Neural cell (in vitro differentiated cells): ENCODE measurements at regions not wholly inside any gene's neighbourhood (a gene's known extent, or its start where the extent isn't known, plus 50 kb on each side); places are given as distances from the start of the nearest gene placed in this dataset.

Experiments
- H2AFZ ChIP-seq: fragments of 200-600, 300-800 bp; sonication (generic), shearing (Covaris generic); 2 replicates; pipeline ENCODE4 v1.6.0; 2014; ENCODE audit warnings: low read depth, mild to moderate bottlenecking, antibody characterized with exemption, low read length, moderate library complexity
- H3F3A ChIP-seq: fragments of 200-600 bp; shearing (Covaris generic); 2 replicates; pipeline ENCODE4 v1.6.1; 2016; ENCODE audit warnings: mild to moderate bottlenecking, moderate library complexity, mixed read lengths, antibody characterized with exemption, low read length; ENCODE audit not compliant: insufficient read depth, poor library complexity, severe bottlenecking
- H3K27ac ChIP-seq: fragments of 200-600, 300-800 bp; sonication (generic), shearing (Covaris generic); 2 replicates; pipeline ENCODE4 v1.5.1; 2014; ENCODE audit warnings: mild to moderate bottlenecking, low read length, moderate library complexity
- H3K27me3 ChIP-seq: fragments of 300-800, 200-600 bp; sonication (generic), shearing (Covaris generic); 2 replicates; pipeline ENCODE4 v1.6.0; 2014; ENCODE audit warnings: mild to moderate bottlenecking, low read depth, low read length, moderate library complexity; ENCODE audit not compliant: insufficient read depth
- H3K36me3 ChIP-seq: fragments of 300-800, 200-600 bp; sonication (generic), shearing (Covaris generic); 2 replicates; pipeline ENCODE4 v1.5.1; 2014; ENCODE audit warnings: mild to moderate bottlenecking, antibody characterized with exemption, low read length, moderate library complexity; ENCODE audit not compliant: insufficient read depth
- H3K4me2 ChIP-seq: fragments of 300-800, 200-600 bp; sonication (generic), shearing (Covaris generic); 2 replicates; pipeline ENCODE4 v1.6.0; 2014; ENCODE audit warnings: mild to moderate bottlenecking, low read length
- H3K4me3 ChIP-seq: fragments of 300-800, 200-600 bp; sonication (generic), shearing (Covaris generic); 2 replicates; pipeline ENCODE4 v1.5.1; 2014; ENCODE audit warnings: mild to moderate bottlenecking, low read length, moderate library complexity
- H3K79me2 ChIP-seq: fragments of 200-600 bp; shearing (Covaris generic); replicated peaks from 2 replicates; pipeline ENCODE4 v1.6.0; 2014; ENCODE audit warnings: mild to moderate bottlenecking, low read length, moderate library complexity; ENCODE audit not compliant: insufficient read depth
- H3K9ac ChIP-seq: fragments of 300-800, 200-600 bp; sonication (generic), shearing (Covaris generic); 2 replicates; pipeline ENCODE4 v1.6.1; 2016; ENCODE audit warnings: mild to moderate bottlenecking, low read length, mixed read lengths
- H3K9me2 ChIP-seq: fragments of 200-600 bp; shearing (Covaris generic); 2 replicates; pipeline ENCODE4 v1.6.1; 2016; ENCODE audit warnings: mild to moderate bottlenecking, low read length, mixed read lengths; ENCODE audit not compliant: insufficient read depth
- H3K9me3 ChIP-seq: fragments of 200-600, 300-800 bp; sonication (generic), shearing (Covaris generic); 2 replicates; pipeline ENCODE4 v1.6.1; 2016; ENCODE audit warnings: mild to moderate bottlenecking, mixed run types, low read length, moderate library complexity, mixed read lengths
- H4K20me1 ChIP-seq: fragments of 200-600 bp; shearing (Covaris generic); 2 replicates; pipeline ENCODE4 v1.6.1; 2016; ENCODE audit warnings: mild to moderate bottlenecking, mixed run types; ENCODE audit not compliant: insufficient read depth
- EP300 ChIP-seq: fragments of 450-650 bp; conservative IDR thresholded peaks from 2 replicates; pipeline ENCODE4 v1.6.1; 2014; ENCODE audit warnings: antibody characterized with exemption, mild to moderate bottlenecking, moderate library complexity; ENCODE audit not compliant: poor library complexity, severe bottlenecking
- EZH2 ChIP-seq: fragments of 200-600, 300-800 bp; shearing (Covaris generic), sonication (generic); IDR thresholded peaks from 2 replicates; pipeline ENCODE4 v1.6.1; 2014; ENCODE audit warnings: antibody characterized with exemption, low read length, borderline replicate concordance, mild to moderate bottlenecking; ENCODE audit not compliant: insufficient read depth, poor library complexity, severe bottlenecking
- MXI1 ChIP-seq: fragments of 450-650 bp; conservative IDR thresholded peaks from 2 replicates; pipeline ENCODE4 v1.6.1; 2014; ENCODE audit warnings: antibody characterized with exemption, mild to moderate bottlenecking; ENCODE audit not compliant: poor library complexity, severe bottlenecking
- POLR2AphosphoS5 ChIP-seq: IDR thresholded peaks from 2 replicates; pipeline ENCODE4 v1.6.1; 2012
- RAD21 ChIP-seq: fragments of 450-650 bp; conservative IDR thresholded peaks from 2 replicates; pipeline ENCODE4 v1.6.1; 2014; ENCODE audit warnings: antibody characterized with exemption, mild to moderate bottlenecking, moderate library complexity
- SMC3 ChIP-seq: fragments of 450-650 bp; conservative IDR thresholded peaks from 2 replicates; pipeline ENCODE4 v1.6.1; 2014; ENCODE audit warnings: antibody characterized with exemption, mild to moderate bottlenecking, moderate library complexity; ENCODE audit not compliant: poor library complexity
- TAF1 ChIP-seq: IDR thresholded peaks from 2 replicates; pipeline ENCODE4 v1.6.1; 2012; ENCODE audit warnings: low read depth
- TF ChIP-seq, protein P1 (sequence below): fragments of 450-650 bp; IDR thresholded peaks from 2 replicates; pipeline ENCODE4 v1.5.1; 2014; ENCODE audit warnings: antibody characterized with exemption, mild to moderate bottlenecking, moderate library complexity; ENCODE audit not compliant: poor library complexity, severe bottlenecking
- TF ChIP-seq, protein P2 (sequence below): IDR thresholded peaks from 2 replicates; pipeline ENCODE4 v1.6.1; 2012; ENCODE audit warnings: borderline replicate concordance

DNA sequence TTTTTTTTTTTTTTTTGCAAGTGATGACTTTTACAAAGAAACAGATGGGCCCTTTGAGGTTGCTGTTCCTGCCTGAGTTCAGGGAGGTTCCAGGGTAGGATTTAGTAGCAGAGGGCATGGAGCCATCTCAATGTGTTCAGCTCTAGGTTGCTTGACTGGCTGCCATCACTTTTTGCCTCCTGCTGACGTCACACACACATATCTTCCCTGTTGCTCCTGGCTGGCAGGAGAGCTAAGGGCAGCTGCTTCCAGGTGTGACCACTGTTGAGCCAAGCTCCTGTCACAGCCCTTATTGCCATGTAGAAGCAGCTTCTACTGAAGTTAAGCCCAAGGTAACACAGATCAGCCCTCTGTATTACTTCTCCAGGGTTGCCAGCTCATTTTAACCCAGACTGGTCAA is 394.2 kb upstream of the SPRED2 start:
- no peaks in the 10 kb centered on the region for H3K36me3 ChIP-seq
- no peak for TF ChIP-seq POLR2AphosphoS5
- no peak for TF ChIP-seq RAD21
- TF ChIP-seq, protein P1, sequence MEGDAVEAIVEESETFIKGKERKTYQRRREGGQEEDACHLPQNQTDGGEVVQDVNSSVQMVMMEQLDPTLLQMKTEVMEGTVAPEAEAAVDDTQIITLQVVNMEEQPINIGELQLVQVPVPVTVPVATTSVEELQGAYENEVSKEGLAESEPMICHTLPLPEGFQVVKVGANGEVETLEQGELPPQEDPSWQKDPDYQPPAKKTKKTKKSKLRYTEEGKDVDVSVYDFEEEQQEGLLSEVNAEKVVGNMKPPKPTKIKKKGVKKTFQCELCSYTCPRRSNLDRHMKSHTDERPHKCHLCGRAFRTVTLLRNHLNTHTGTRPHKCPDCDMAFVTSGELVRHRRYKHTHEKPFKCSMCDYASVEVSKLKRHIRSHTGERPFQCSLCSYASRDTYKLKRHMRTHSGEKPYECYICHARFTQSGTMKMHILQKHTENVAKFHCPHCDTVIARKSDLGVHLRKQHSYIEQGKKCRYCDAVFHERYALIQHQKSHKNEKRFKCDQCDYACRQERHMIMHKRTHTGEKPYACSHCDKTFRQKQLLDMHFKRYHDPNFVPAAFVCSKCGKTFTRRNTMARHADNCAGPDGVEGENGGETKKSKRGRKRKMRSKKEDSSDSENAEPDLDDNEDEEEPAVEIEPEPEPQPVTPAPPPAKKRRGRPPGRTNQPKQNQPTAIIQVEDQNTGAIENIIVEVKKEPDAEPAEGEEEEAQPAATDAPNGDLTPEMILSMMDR = no peak
- TF ChIP-seq, protein P2, sequence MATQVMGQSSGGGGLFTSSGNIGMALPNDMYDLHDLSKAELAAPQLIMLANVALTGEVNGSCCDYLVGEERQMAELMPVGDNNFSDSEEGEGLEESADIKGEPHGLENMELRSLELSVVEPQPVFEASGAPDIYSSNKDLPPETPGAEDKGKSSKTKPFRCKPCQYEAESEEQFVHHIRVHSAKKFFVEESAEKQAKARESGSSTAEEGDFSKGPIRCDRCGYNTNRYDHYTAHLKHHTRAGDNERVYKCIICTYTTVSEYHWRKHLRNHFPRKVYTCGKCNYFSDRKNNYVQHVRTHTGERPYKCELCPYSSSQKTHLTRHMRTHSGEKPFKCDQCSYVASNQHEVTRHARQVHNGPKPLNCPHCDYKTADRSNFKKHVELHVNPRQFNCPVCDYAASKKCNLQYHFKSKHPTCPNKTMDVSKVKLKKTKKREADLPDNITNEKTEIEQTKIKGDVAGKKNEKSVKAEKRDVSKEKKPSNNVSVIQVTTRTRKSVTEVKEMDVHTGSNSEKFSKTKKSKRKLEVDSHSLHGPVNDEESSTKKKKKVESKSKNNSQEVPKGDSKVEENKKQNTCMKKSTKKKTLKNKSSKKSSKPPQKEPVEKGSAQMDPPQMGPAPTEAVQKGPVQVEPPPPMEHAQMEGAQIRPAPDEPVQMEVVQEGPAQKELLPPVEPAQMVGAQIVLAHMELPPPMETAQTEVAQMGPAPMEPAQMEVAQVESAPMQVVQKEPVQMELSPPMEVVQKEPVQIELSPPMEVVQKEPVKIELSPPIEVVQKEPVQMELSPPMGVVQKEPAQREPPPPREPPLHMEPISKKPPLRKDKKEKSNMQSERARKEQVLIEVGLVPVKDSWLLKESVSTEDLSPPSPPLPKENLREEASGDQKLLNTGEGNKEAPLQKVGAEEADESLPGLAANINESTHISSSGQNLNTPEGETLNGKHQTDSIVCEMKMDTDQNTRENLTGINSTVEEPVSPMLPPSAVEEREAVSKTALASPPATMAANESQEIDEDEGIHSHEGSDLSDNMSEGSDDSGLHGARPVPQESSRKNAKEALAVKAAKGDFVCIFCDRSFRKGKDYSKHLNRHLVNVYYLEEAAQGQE = no peak
- TF ChIP-seq TAF1 = no peak
- no peak for TF ChIP-seq SMC3
- no peak for TF ChIP-seq EP300
- TF ChIP-seq MXI1 = no peak
- no peak for TF ChIP-seq EZH2
- H3K4me2 ChIP-seq = no peak overlapping the region
- H3K4me3 ChIP-seq = no peak overlapping the region
- no peaks in the 10 kb centered on the region for H3K79me2 ChIP-seq
- no peaks in the 10 kb centered on the region for H3K9me2 ChIP-seq
- H3K9ac ChIP-seq = no peak overlapping the region
- H2AFZ ChIP-seq = no peak overlapping the region
- no peaks in the 10 kb centered on the region for H3K27me3 ChIP-seq
- H3K9me3 ChIP-seq = no peaks in the 10 kb centered on the region
- H3F3A ChIP-seq = no peaks in the 10 kb centered on the region
- no peaks in the 10 kb centered on the region for H4K20me1 ChIP-seq
- H3K27ac ChIP-seq = no peak overlapping the region

DNA sequence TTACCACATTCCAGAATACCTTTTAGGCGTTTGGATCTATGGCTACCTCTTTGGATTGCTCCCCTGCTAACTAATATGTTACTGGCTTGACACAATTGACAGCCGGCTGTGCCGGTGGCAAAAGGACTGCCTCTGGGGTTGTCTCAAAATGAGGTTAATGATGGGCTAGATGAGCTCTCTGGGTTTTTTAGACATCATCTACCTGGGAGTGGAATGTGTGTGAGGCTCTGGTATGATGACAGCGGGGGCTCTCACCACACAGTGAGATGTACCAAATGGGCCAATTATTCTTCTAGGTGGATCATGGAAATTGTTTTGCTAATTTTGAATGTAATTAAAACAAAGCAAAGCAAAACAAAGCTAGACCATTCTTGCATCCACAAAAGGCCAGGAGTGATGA is 391.1 kb upstream of the SPRED2 start:
- H3F3A ChIP-seq = no peaks in the 10 kb centered on the region
- no peaks in the 10 kb centered on the region for H3K9me2 ChIP-seq
- H3K9ac ChIP-seq = no peak overlapping the region
- H3K4me2 ChIP-seq = no peak overlapping the region
- no peaks in the 10 kb centered on the region for H3K36me3 ChIP-seq
- no peak overlapping the region for H3K27ac ChIP-seq
- no peaks in the 10 kb centered on the region for H3K27me3 ChIP-seq
- no peaks in the 10 kb centered on the region for H3K9me3 ChIP-seq
- no peak overlapping the region for H3K4me3 ChIP-seq
- no peaks in the 10 kb centered on the region for H4K20me1 ChIP-seq
- TF ChIP-seq RAD21 (no peak), TAF1 (no peak), SMC3 (no peak), POLR2AphosphoS5 (no peak), EP300 (no peak), MXI1 (no peak)
- TF ChIP-seq, protein P2 = no peak
- no peak overlapping the region for H2AFZ ChIP-seq
- no peaks in the 10 kb centered on the region for H3K79me2 ChIP-seq
